NCI-H460 (cell line): ENCODE measurements at regions not wholly inside any gene's neighbourhood (a gene's known extent, or its start where the extent isn't known, plus 50 kb on each side); places are given as distances from the start of the nearest gene placed in this dataset.
A peak's percentile ranks its signal among the peaks of the same experiment; 100 is the strongest.
"Not testable (repeated sequence)": the region's sequence is repeated elsewhere in the genome, so short reads cannot be mapped to it uniquely, and the experiment has no call there.

ENCODE experiments used
- DNase-seq: peaks from one replicate; pipeline ENCODE4 v3.0.0-alpha.2; 2016; ENCODE audit warnings: low read depth; ENCODE audit errors: extremely low read depth

GRCh38 chr1:146729642-146730344 lies 208.3 kb upstream of the NBPF12 start:
- not testable (repeated sequence) for DNase-seq

GRCh38 chr1:146715054-146715453 lies 223.1 kb upstream of the NBPF12 start:
- not testable (repeated sequence) for DNase-seq

GRCh38 chr1:146710838-146711521 lies 227.1 kb upstream of the NBPF12 start:
- peak; percentile 30 for DNase-seq

GRCh38 chr1:146709302-146709701 lies 228.8 kb upstream of the NBPF12 start:
- not testable (repeated sequence) for DNase-seq

GRCh38 chr1:146704162-146704724 lies 233.9 kb upstream of the NBPF12 start:
- DNase-seq: not testable (repeated sequence)

- DNase-seq: not testable (repeated sequence)
Measured at GRCh38 chr1:146701320-146701719, 236.8 kb upstream of the NBPF12 start.

- not testable (repeated sequence) for DNase-seq
Measured at GRCh38 chr1:146695388-146695787, 242.7 kb upstream of the NBPF12 start.

- DNase-seq: not testable (repeated sequence)
Measured at GRCh38 chr1:146691798-146692197, 246.3 kb upstream of the NBPF12 start.

- not testable (repeated sequence) for DNase-seq
Measured at GRCh38 chr1:146688893-146689292, 249.2 kb upstream of the NBPF12 start.

- DNase-seq: not testable (repeated sequence)
Measured at GRCh38 chr1:146686777-146687366, 251.3 kb upstream of the NBPF12 start.

GRCh38 chr1:146683126-146683429 lies 255.0 kb upstream of the NBPF12 start:
- not testable (repeated sequence) for DNase-seq

- not testable (repeated sequence) for DNase-seq
Measured at GRCh38 chr1:146682227-146683125, 255.6 kb upstream of the NBPF12 start.

- not testable (repeated sequence) for DNase-seq
Measured at GRCh38 chr1:146673729-146674299, 264.3 kb upstream of the NBPF12 start.

- not testable (repeated sequence) for DNase-seq
Measured at GRCh38 chr1:146672608-146673007, 265.5 kb upstream of the NBPF12 start.

GRCh38 chr1:146671588-146671987 lies 266.5 kb upstream of the NBPF12 start:
- DNase-seq: not testable (repeated sequence)

- DNase-seq: not testable (repeated sequence)
Measured at GRCh38 chr1:146670832-146671566, 267.1 kb upstream of the NBPF12 start.

GRCh38 chr1:146666275-146666674 lies 271.8 kb upstream of the NBPF12 start:
- not testable (repeated sequence) for DNase-seq

- DNase-seq: not testable (repeated sequence)
Measured at GRCh38 chr1:146660242-146660641, 277.9 kb upstream of the NBPF12 start.

- not testable (repeated sequence) for DNase-seq
Measured at GRCh38 chr1:146656356-146657060, 281.6 kb upstream of the NBPF12 start.
